ENCODE measurements at regions not wholly inside any gene's neighbourhood (a gene's known extent, or its start where the extent isn't known, plus 50 kb on each side); places are given as distances from the start of the nearest gene placed in this dataset.

DNA sequence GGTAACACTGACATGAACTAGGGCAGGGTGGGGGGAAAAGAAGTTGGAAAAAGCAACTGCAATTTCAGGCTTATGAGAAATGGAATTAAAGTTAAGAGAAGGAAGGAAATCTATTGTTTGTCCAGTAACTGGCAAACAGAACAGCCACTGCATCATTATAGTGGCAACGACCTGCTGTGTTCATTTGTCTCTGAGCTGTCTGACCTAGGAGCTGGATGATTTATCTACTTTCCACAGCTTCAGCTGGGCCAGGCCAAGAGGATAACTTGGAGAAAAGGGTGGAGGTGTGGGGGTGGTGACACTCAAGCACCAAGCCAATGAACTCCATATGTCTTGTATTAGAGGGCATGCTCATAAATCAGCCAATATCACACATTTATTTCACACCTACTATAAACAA, 291.5 kb upstream of the KLHL29 start:
- Histone ChIP-seq H3K36me3 (ENCODE audit: control insufficient read depth, low read length) (no peaks in the 10 kb centered on the region), H4K20me1 (ENCODE audit: control insufficient read depth, insufficient read depth, low read depth, low read length) (no peaks in the 10 kb centered on the region), H3F3A (ENCODE audit: control insufficient read depth, insufficient read depth) (no peaks in the 10 kb centered on the region), H3K9me3 (ENCODE audit: control insufficient read depth, insufficient read depth, low read length) (no peaks in the 10 kb centered on the region), H3K4me1 (ENCODE audit: control insufficient read depth, low read length) (no peaks in the 10 kb centered on the region), H3K4me2 (ENCODE audit: low read length) (no peak overlapping the region), H3K27me3 (ENCODE audit: control insufficient read depth, low read length) (no peaks in the 10 kb centered on the region), H3K27ac (ENCODE audit: low read depth, low read length) (no peak overlapping the region), H3K4me3 (ENCODE audit: low read length) (no peak overlapping the region), H3K79me2 (ENCODE audit: control insufficient read depth, low read length) (no peaks in the 10 kb centered on the region), H3K9me2 (replicated peaks; ENCODE audit: control insufficient read depth, low read length) (no peaks in the 10 kb centered on the region)
- TF ChIP-seq EZH2phosphoT487 (IDR thresholded peaks at IDR 0.05; ENCODE audit: borderline replicate concordance, low read length) (no peak), CTCF (IDR thresholded peaks at IDR 0.05; ENCODE audit: low read depth, low read length, poor library complexity, severe bottlenecking) (no peak)

- H3K9me2 ChIP-seq (replicated peaks; ENCODE audit: control insufficient read depth, low read length) = no peaks in the 10 kb centered on the region
- no peaks in the 10 kb centered on the region for H3K27me3 ChIP-seq (ENCODE audit: control insufficient read depth, low read length)
- no peaks in the 10 kb centered on the region for H3F3A ChIP-seq (ENCODE audit: control insufficient read depth, insufficient read depth)
- no peaks in the 10 kb centered on the region for H3K79me2 ChIP-seq (ENCODE audit: control insufficient read depth, low read length)
- no peaks in the 10 kb centered on the region for H4K20me1 ChIP-seq (ENCODE audit: control insufficient read depth, insufficient read depth, low read depth, low read length)
- no peaks in the 10 kb centered on the region for H3K36me3 ChIP-seq (ENCODE audit: control insufficient read depth, low read length)
- no peaks in the 10 kb centered on the region for H3K9me3 ChIP-seq (ENCODE audit: control insufficient read depth, insufficient read depth, low read length)
- no peak overlapping the region for H3K4me3 ChIP-seq (ENCODE audit: low read length)
- H3K4me2 ChIP-seq (ENCODE audit: low read length) = no peak overlapping the region
- no peaks in the 10 kb centered on the region for H3K4me1 ChIP-seq (ENCODE audit: control insufficient read depth, low read length)
- no peak overlapping the region for H3K27ac ChIP-seq (ENCODE audit: low read depth, low read length)
- TF ChIP-seq CTCF (IDR thresholded peaks at IDR 0.05; ENCODE audit: low read depth, low read length, poor library complexity, severe bottlenecking) (no peak), EZH2phosphoT487 (IDR thresholded peaks at IDR 0.05; ENCODE audit: borderline replicate concordance, low read length) (no peak)
These were observed 287.9 kb upstream of the KLHL29 start for GRCh38 chr2:23096906-23097602.

GRCh38 chr2:23100406-23100805, 284.6 kb upstream of the KLHL29 start:
- H3K4me3 ChIP-seq (ENCODE audit: low read length) = no peak overlapping the region

More at GRCh38 chr2:23100406-23100805, 284.6 kb upstream of the KLHL29 start:
- TF ChIP-seq EZH2phosphoT487 (IDR thresholded peaks at IDR 0.05; ENCODE audit: borderline replicate concordance, low read length) = no peak
- TF ChIP-seq CTCF (IDR thresholded peaks at IDR 0.05; ENCODE audit: low read depth, low read length, poor library complexity, severe bottlenecking) = no peak
- no peaks in the 10 kb centered on the region for H3K9me3 ChIP-seq (ENCODE audit: control insufficient read depth, insufficient read depth, low read length)
- H4K20me1 ChIP-seq (ENCODE audit: control insufficient read depth, insufficient read depth, low read depth, low read length) = no peaks in the 10 kb centered on the region
- no peaks in the 10 kb centered on the region for H3K79me2 ChIP-seq (ENCODE audit: control insufficient read depth, low read length)
- no peak overlapping the region for H3K4me2 ChIP-seq (ENCODE audit: low read length)
- H3K27me3 ChIP-seq (ENCODE audit: control insufficient read depth, low read length) = no peaks in the 10 kb centered on the region
- no peaks in the 10 kb centered on the region for H3K9me2 ChIP-seq (replicated peaks; ENCODE audit: control insufficient read depth, low read length)
- no peaks in the 10 kb centered on the region for H3F3A ChIP-seq (ENCODE audit: control insufficient read depth, insufficient read depth)
- no peaks in the 10 kb centered on the region for H3K36me3 ChIP-seq (ENCODE audit: control insufficient read depth, low read length)
- H3K4me1 ChIP-seq (ENCODE audit: control insufficient read depth, low read length) = no peaks in the 10 kb centered on the region
- no peak overlapping the region for H3K27ac ChIP-seq (ENCODE audit: low read depth, low read length)
